GM23248 (cell line): ENCODE measurements at regions not wholly inside any gene's neighbourhood (a gene's known extent, or its start where the extent isn't known, plus 50 kb on each side); places are given as distances from the start of the nearest gene placed in this dataset.

ENCODE experiments used
- EZH2 ChIP-seq: fragments of 200-600 bp; sonication (generic); IDR thresholded peaks from 2 replicates; pipeline ENCODE4 v1.6.1; 2018; ENCODE audit warnings: antibody characterized with exemption, mild to moderate bottlenecking; ENCODE audit not compliant: insufficient read depth, poor library complexity, severe bottlenecking
- EZH2phosphoT487 ChIP-seq: fragments of 200-600 bp; sonication (generic); IDR thresholded peaks from 2 replicates; pipeline ENCODE4 v1.6.1; 2018; ENCODE audit warnings: antibody characterized with exemption, moderate library complexity, mild to moderate bottlenecking, low read depth; ENCODE audit not compliant: insufficient read depth

- TF ChIP-seq EZH2 (no peak), EZH2phosphoT487 (no peak)
Measured at GRCh38 chr21:41605934-41606285, 98.0 kb upstream of the TMPRSS2 start.
